HL-60 (cell line): ENCODE measurements at regions not wholly inside any gene's neighbourhood (a gene's known extent, or its start where the extent isn't known, plus 50 kb on each side); places are given as distances from the start of the nearest gene placed in this dataset.

Experiments
- GABPA ChIP-seq: IDR thresholded peaks from 2 replicates; pipeline ENCODE4 v1.6.1; 2012; ENCODE audit warnings: low read depth
- POLR2AphosphoS5 ChIP-seq: IDR thresholded peaks from 2 replicates; pipeline ENCODE4 v1.6.1; 2012; ENCODE audit warnings: low read depth
- TF ChIP-seq, protein P1 (sequence below): IDR thresholded peaks from one replicate; pipeline ENCODE4 v1.5.1; 2011; ENCODE audit warnings: low read length, control low read depth, inconsistent platforms; ENCODE audit not compliant: insufficient read depth
- TF ChIP-seq, protein P2 (sequence below): IDR thresholded peaks from 2 replicates; pipeline ENCODE4 v1.6.1; 2012; ENCODE audit warnings: low read depth; ENCODE audit not compliant: insufficient replicate concordance

DNA sequence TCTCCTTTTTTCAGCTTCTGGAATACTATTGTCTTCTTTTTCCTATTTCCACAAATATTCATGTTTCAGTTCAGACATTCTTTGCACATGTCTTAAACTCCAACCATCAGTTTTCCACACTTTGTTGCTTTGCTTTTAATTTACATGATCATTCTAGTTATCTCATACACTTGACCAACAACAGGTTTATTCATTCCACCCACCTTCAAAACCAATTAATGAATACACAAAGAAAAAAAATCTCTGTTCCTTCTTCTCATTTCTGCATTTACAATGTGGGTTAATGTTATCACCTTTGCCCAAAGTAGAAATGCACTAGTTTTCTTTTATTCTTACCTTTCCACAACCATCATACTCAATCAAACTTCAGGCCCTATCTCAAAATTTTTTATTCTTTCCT lies 216.7 kb downstream of the FRK start:
- TF ChIP-seq, protein P1, sequence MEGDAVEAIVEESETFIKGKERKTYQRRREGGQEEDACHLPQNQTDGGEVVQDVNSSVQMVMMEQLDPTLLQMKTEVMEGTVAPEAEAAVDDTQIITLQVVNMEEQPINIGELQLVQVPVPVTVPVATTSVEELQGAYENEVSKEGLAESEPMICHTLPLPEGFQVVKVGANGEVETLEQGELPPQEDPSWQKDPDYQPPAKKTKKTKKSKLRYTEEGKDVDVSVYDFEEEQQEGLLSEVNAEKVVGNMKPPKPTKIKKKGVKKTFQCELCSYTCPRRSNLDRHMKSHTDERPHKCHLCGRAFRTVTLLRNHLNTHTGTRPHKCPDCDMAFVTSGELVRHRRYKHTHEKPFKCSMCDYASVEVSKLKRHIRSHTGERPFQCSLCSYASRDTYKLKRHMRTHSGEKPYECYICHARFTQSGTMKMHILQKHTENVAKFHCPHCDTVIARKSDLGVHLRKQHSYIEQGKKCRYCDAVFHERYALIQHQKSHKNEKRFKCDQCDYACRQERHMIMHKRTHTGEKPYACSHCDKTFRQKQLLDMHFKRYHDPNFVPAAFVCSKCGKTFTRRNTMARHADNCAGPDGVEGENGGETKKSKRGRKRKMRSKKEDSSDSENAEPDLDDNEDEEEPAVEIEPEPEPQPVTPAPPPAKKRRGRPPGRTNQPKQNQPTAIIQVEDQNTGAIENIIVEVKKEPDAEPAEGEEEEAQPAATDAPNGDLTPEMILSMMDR, result no peak
- TF ChIP-seq GABPA, result no peak
- no peak for TF ChIP-seq POLR2AphosphoS5
- TF ChIP-seq, protein P2, sequence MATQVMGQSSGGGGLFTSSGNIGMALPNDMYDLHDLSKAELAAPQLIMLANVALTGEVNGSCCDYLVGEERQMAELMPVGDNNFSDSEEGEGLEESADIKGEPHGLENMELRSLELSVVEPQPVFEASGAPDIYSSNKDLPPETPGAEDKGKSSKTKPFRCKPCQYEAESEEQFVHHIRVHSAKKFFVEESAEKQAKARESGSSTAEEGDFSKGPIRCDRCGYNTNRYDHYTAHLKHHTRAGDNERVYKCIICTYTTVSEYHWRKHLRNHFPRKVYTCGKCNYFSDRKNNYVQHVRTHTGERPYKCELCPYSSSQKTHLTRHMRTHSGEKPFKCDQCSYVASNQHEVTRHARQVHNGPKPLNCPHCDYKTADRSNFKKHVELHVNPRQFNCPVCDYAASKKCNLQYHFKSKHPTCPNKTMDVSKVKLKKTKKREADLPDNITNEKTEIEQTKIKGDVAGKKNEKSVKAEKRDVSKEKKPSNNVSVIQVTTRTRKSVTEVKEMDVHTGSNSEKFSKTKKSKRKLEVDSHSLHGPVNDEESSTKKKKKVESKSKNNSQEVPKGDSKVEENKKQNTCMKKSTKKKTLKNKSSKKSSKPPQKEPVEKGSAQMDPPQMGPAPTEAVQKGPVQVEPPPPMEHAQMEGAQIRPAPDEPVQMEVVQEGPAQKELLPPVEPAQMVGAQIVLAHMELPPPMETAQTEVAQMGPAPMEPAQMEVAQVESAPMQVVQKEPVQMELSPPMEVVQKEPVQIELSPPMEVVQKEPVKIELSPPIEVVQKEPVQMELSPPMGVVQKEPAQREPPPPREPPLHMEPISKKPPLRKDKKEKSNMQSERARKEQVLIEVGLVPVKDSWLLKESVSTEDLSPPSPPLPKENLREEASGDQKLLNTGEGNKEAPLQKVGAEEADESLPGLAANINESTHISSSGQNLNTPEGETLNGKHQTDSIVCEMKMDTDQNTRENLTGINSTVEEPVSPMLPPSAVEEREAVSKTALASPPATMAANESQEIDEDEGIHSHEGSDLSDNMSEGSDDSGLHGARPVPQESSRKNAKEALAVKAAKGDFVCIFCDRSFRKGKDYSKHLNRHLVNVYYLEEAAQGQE, result no peak
